ENCODE measurements at regions not wholly inside any gene's neighbourhood (a gene's known extent, or its start where the extent isn't known, plus 50 kb on each side); places are given as distances from the start of the nearest gene placed in this dataset.

DNA sequence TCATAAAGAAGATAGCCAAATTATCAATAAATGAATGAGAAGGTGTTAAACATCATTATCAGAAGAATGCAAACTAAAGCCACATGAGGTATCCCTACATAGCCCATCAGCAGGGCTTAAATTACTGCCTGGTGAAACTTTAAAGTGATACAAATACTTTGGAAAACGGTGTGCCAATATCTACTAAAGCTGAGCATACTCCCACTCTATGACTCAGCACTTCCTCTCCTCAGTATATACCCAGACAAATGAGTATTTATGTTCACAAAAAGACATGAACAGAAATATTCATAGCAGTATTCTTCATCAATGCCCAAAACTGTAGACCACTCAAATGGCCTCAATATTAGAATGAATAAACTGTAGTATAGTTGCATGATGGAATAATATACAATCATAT is 284.6 kb upstream of the ZC3H12C start:
- no TSS peak for BruUV-seq (replicated peaks)
- peak; percentile 43 for DNase-seq (ENCODE audit: unreplicated experiment)

DNA sequence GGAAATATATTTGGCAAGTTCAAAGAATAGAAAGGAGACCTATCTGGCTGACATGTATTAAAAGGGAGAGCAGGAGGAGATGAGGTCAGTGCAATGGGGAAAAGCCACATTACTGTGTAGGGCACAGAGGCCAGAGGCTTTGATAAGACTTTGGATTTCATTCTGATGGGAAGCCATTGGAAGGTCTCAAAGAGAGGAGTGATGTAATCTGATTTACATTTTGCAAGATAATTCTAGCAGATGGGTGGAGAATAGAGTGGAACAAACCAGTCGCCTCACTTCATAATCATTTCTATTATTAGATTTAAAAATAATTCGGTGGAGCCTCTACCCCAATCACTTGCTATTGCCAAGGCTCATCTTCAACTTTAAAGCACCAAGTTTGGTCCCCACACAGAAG is 278.4 kb upstream of the ZC3H12C start:
- Mint-ChIP-seq H3K4me3 (ENCODE audit: unreplicated experiment) (no peak overlapping the region), H3K4me1 (ENCODE audit: insufficient read depth, unreplicated experiment) (peaks cover 8% of the 10 kb centered on the region), H3K36me3 (ENCODE audit: insufficient read depth, unreplicated experiment) (no peaks in the 10 kb centered on the region), H3K27me3 (ENCODE audit: insufficient read depth, unreplicated experiment) (no peaks in the 10 kb centered on the region), H3K27ac (ENCODE audit: low read depth, unreplicated experiment) (no peak overlapping the region), H3K9me3 (ENCODE audit: unreplicated experiment) (no peaks in the 10 kb centered on the region)
- intact Hi-C loops (cut with micrococcal nuclease): no loop called here
- DNase-seq (ENCODE audit: unreplicated experiment): no peak
- TF ChIP-seq, protein P1, sequence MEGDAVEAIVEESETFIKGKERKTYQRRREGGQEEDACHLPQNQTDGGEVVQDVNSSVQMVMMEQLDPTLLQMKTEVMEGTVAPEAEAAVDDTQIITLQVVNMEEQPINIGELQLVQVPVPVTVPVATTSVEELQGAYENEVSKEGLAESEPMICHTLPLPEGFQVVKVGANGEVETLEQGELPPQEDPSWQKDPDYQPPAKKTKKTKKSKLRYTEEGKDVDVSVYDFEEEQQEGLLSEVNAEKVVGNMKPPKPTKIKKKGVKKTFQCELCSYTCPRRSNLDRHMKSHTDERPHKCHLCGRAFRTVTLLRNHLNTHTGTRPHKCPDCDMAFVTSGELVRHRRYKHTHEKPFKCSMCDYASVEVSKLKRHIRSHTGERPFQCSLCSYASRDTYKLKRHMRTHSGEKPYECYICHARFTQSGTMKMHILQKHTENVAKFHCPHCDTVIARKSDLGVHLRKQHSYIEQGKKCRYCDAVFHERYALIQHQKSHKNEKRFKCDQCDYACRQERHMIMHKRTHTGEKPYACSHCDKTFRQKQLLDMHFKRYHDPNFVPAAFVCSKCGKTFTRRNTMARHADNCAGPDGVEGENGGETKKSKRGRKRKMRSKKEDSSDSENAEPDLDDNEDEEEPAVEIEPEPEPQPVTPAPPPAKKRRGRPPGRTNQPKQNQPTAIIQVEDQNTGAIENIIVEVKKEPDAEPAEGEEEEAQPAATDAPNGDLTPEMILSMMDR (IDR thresholded peaks at IDR 0.05; ENCODE audit: unreplicated experiment): no peak
- POLR2A ChIA-PET: no interaction called here
- CTCF ChIA-PET: no interaction called here
- no TSS peak for BruUV-seq (replicated peaks)

More for the DNA sequence above, 284.6 kb upstream of the ZC3H12C start:
- Mint-ChIP-seq H3K36me3 (ENCODE audit: insufficient read depth, unreplicated experiment) (no peaks in the 10 kb centered on the region), H3K9me3 (ENCODE audit: unreplicated experiment) (no peaks in the 10 kb centered on the region), H3K27me3 (ENCODE audit: insufficient read depth, unreplicated experiment) (no peaks in the 10 kb centered on the region), H3K27ac (ENCODE audit: low read depth, unreplicated experiment) (no peak overlapping the region), H3K4me3 (ENCODE audit: unreplicated experiment) (no peak overlapping the region), H3K4me1 (ENCODE audit: insufficient read depth, unreplicated experiment) (peaks cover 6% of the 10 kb centered on the region)
- ChIA-PET POLR2A (interaction anchor here (0.6 to 1.5 kb wide), 4 partner anchors 9 to 833 kb away, joined by 3 to 4 read pairs (median 3); no protein-coding TSS in a partner anchor), CTCF (interaction anchor here (0.7 kb wide), 1 partner anchor 383 kb away, joined by 3 read pairs; no protein-coding TSS in a partner anchor)
- intact Hi-C loops (cut with micrococcal nuclease): no loop called here
- TF ChIP-seq, protein P1 (IDR thresholded peaks at IDR 0.05; ENCODE audit: unreplicated experiment): no peak

DNA sequence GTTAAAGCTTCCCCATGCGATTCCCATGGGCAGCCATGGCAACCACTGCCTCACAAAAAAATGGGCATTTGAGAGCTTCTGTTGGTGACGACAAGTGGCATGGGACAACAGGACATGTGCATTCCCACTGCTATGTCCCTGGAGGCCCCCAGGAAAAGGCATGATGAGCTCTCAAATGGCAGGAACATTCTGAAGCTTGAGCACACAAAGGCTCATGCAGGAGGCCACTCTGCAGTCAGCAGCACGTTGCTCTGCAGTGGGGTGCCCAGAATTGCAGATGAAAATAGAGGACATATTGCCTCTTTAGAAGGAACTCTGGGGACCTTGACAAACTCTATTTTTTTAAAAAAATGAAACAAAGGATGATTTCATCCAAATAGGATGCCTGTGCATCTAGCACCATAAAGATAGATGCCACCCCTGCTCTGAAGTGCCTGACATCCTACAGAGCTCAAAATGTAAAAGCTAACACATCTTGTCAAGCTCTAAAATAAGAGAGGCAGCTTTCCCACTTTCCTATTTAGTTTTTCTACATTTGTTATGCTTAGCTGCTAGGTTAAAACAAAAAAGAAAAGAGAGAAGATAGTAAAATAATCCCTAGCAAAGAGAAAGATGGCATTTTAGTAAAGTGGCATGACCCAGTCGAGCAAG is 277.6 kb upstream of the ZC3H12C start:
- POLR2A ChIA-PET: no interaction called here
- H3K27ac Mint-ChIP-seq (ENCODE audit: low read depth, unreplicated experiment): no peak overlapping the region
- no TSS peak for BruUV-seq (replicated peaks)
- H3K4me1 Mint-ChIP-seq (ENCODE audit: insufficient read depth, unreplicated experiment): peaks cover 8% of the 10 kb centered on the region
- intact Hi-C loops (cut with micrococcal nuclease): no loop called here
- no peak overlapping the region for H3K4me3 Mint-ChIP-seq (ENCODE audit: unreplicated experiment)
- no peaks in the 10 kb centered on the region for H3K27me3 Mint-ChIP-seq (ENCODE audit: insufficient read depth, unreplicated experiment)
- TF ChIP-seq, protein P1 (IDR thresholded peaks at IDR 0.05; ENCODE audit: unreplicated experiment): no peak
- CTCF ChIA-PET: interaction anchor here (0.6 kb wide), 1 partner anchor 1065 kb away, joined by 3 read pairs; no protein-coding TSS in a partner anchor
- no peaks in the 10 kb centered on the region for H3K36me3 Mint-ChIP-seq (ENCODE audit: insufficient read depth, unreplicated experiment)
- H3K9me3 Mint-ChIP-seq (ENCODE audit: unreplicated experiment): no peaks in the 10 kb centered on the region
- DNase-seq (ENCODE audit: unreplicated experiment): no peak

DNA sequence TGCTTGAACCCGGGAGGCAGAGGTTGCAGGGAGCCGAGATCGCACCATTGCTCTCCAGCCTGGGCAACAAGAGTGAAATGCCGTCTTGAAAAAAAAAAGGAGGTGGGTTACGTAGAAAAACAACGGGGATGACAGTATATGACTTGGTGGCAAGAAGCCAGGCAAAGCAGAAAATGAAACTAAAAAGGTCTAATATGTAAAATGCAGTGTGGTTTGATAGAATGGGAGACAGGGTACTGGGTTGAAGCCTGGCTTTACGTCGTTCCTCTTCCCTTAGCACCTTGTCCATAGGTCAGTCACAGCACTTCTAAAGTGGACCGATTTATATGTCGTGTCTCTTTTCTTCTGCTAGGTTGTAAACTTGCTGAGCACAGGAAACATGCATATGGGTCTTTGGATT is 274.9 kb upstream of the ZC3H12C start:
- no TSS peak for BruUV-seq (replicated peaks)
- no peak overlapping the region for H3K27ac Mint-ChIP-seq (ENCODE audit: low read depth, unreplicated experiment)
- no peaks in the 10 kb centered on the region for H3K9me3 Mint-ChIP-seq (ENCODE audit: unreplicated experiment)
- H3K36me3 Mint-ChIP-seq (ENCODE audit: insufficient read depth, unreplicated experiment): no peaks in the 10 kb centered on the region
- TF ChIP-seq, protein P1 (IDR thresholded peaks at IDR 0.05; ENCODE audit: unreplicated experiment): no peak
- no peak for DNase-seq (ENCODE audit: unreplicated experiment)
- H3K27me3 Mint-ChIP-seq (ENCODE audit: insufficient read depth, unreplicated experiment): no peaks in the 10 kb centered on the region
- no peak overlapping the region for H3K4me3 Mint-ChIP-seq (ENCODE audit: unreplicated experiment)
- H3K4me1 Mint-ChIP-seq (ENCODE audit: insufficient read depth, unreplicated experiment): peaks cover 8% of the 10 kb centered on the region
- ChIA-PET POLR2A (interaction anchor here (2.0 kb wide), 1 partner anchor 10 kb away, joined by 4 read pairs; no protein-coding TSS in a partner anchor), CTCF (interaction anchor here (0.6 kb wide), 1 partner anchor 850 kb away, joined by 5 read pairs; no protein-coding TSS in a partner anchor)
- intact Hi-C loops (cut with micrococcal nuclease): no loop called here
